ENCODE measurements at regions not wholly inside any gene's neighbourhood (a gene's known extent, or its start where the extent isn't known, plus 50 kb on each side); places are given as distances from the start of the nearest gene placed in this dataset.

GRCh38 chr6:105934708-105935107 lies 151.4 kb upstream of the PRDM1 start:
- H3K27me3 ChIP-seq, result peaks cover 6% of the 10 kb centered on the region
- TF ChIP-seq CTCF (IDR thresholded peaks at IDR 0.05; ENCODE audit: low read depth, low read length), result no peak
- H3K36me3 ChIP-seq, result no peaks in the 10 kb centered on the region
- no peaks in the 10 kb centered on the region for H3K4me1 ChIP-seq
- no peak for DNase-seq
- no peak overlapping the region for H3K4me3 ChIP-seq (ENCODE audit: low read depth, low read length)
- H3K9me3 ChIP-seq, result no peaks in the 10 kb centered on the region

DNA sequence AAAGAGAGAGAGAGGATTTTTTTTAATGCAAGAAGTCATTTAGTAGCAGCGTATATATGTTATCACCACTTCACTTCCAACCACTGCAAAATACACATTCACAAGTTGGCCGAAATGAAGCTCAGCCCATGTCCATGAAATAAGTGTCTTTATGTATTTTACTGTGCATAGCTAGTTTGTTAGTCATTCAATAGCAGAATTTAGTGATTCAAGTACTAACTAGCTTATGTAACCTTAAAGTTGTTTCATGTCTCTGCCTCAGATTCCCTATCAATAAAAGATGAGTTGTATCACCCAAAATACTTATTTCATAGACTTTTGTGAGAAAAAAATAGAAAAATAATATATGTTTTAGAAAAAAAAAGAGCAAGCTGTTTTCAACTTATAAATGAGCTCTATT lies 153.7 kb upstream of the PRDM1 start:
- H3K4me1 ChIP-seq, result no peaks in the 10 kb centered on the region
- peaks cover 4% of the 10 kb centered on the region for H3K27me3 ChIP-seq
- DNase-seq, result no peak
- no peaks in the 10 kb centered on the region for H3K36me3 ChIP-seq
- H3K9me3 ChIP-seq, result no peaks in the 10 kb centered on the region
- TF ChIP-seq CTCF (IDR thresholded peaks at IDR 0.05; ENCODE audit: low read depth, low read length), result no peak
- no peak overlapping the region for H3K4me3 ChIP-seq (ENCODE audit: low read depth, low read length)

DNA sequence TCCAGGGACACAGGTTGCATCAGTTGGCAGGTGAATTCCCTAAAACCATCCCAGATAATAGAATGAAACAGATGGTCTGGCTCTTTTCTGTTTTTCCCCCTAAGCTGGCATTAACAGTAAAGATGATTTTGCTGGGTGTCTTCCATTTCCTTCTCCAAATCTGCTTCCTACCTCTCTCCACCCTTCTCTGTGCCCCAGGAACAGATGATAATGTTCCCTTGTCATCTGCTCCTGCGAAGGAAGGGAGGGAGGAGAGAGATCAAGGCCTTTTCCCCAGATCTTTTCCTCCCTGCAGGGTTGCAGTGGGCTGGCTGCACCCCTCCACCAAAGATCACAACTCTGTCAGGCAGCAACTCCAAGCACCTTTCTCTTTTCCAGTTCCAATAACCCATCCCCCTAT lies 156.5 kb upstream of the PRDM1 start:
- H3K4me3 ChIP-seq (ENCODE audit: low read depth, low read length), result no peak overlapping the region
- no peak for DNase-seq
- no peaks in the 10 kb centered on the region for H3K9me3 ChIP-seq
- H3K4me1 ChIP-seq, result no peaks in the 10 kb centered on the region
- no peaks in the 10 kb centered on the region for H3K36me3 ChIP-seq
- no peak for TF ChIP-seq CTCF (IDR thresholded peaks at IDR 0.05; ENCODE audit: low read depth, low read length)
- H3K27me3 ChIP-seq, result peaks cover 4% of the 10 kb centered on the region

DNA sequence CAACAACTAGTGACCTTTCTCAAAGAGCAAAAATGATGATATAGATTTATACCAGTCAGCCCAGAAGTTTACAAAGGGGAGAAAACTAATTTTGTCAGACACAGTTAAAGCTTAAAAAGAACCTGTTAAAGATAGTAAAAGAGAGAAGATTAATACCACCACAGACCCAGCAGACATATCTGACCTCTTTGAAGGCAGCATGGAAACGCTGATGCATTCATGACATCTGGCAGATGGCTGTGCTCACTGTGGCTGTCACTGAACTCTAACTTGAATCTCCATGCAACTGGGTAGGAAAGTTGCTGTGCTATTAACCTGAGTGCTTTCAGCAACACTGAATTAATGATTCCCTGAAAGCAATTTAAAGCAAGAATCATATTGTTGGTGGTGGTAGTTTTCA lies 159.8 kb upstream of the PRDM1 start:
- TF ChIP-seq CTCF (IDR thresholded peaks at IDR 0.05; ENCODE audit: low read depth, low read length), result no peak
- no peaks in the 10 kb centered on the region for H3K4me1 ChIP-seq
- no peak overlapping the region for H3K4me3 ChIP-seq (ENCODE audit: low read depth, low read length)
- H3K9me3 ChIP-seq, result no peaks in the 10 kb centered on the region
- H3K27me3 ChIP-seq, result peaks cover 4% of the 10 kb centered on the region
- DNase-seq, result no peak
- no peaks in the 10 kb centered on the region for H3K36me3 ChIP-seq

GRCh38 chr6:105925706-105926105 lies 160.4 kb upstream of the PRDM1 start:
- no peaks in the 10 kb centered on the region for H3K4me1 ChIP-seq
- H3K9me3 ChIP-seq, result no peaks in the 10 kb centered on the region
- no peak for DNase-seq
- H3K4me3 ChIP-seq (ENCODE audit: low read depth, low read length), result no peak overlapping the region
- no peaks in the 10 kb centered on the region for H3K36me3 ChIP-seq
- TF ChIP-seq CTCF (IDR thresholded peaks at IDR 0.05; ENCODE audit: low read depth, low read length), result no peak
- peaks cover 6% of the 10 kb centered on the region for H3K27me3 ChIP-seq

DNA sequence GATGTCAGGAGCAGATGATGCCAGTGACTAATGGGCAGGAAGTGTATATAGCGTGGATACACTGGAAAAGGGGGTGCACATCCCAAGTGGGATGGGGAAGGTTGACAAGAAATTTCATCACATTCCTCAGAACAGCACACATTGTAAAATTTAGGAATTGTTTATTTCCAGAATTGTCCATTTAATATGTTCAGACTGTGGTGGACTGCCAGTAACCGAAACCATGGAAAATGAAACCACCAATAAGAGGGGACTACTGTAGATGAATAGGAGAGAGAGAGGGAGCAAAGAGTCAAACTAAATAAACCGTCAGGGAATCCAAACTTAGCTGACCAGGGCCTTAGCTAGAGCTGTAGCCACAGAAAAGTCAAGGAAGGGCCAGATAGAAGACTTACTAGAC lies 164.4 kb upstream of the PRDM1 start:
- no peak for TF ChIP-seq CTCF (IDR thresholded peaks at IDR 0.05; ENCODE audit: low read depth, low read length)
- H3K4me1 ChIP-seq, result no peaks in the 10 kb centered on the region
- H3K36me3 ChIP-seq, result no peaks in the 10 kb centered on the region
- no peak overlapping the region for H3K4me3 ChIP-seq (ENCODE audit: low read depth, low read length)
- no peaks in the 10 kb centered on the region for H3K9me3 ChIP-seq
- no peak for DNase-seq
- peaks cover 4% of the 10 kb centered on the region for H3K27me3 ChIP-seq
